H9 (cell line): ENCODE measurements at regions not wholly inside any gene's neighbourhood (a gene's known extent, or its start where the extent isn't known, plus 50 kb on each side); places are given as distances from the start of the nearest gene placed in this dataset.

ENCODE experiments used
- DNase-seq: peaks from one replicate; pipeline ENCODE4 v3.0.0-alpha.2; 2017
- H2AFZ ChIP-seq: one replicate; pipeline ENCODE4 v1.6.1; 2013; ENCODE audit warnings: mild to moderate bottlenecking, low read length, control low read depth, moderate library complexity
- H2AK5ac ChIP-seq: 2 replicates; pipeline ENCODE4 v1.6.1; 2013; ENCODE audit warnings: low read length, control low read depth, mixed read lengths; ENCODE audit not compliant: insufficient read length
- H2BK120ac ChIP-seq: one replicate; pipeline ENCODE4 v1.6.1; 2013; ENCODE audit warnings: low read depth, mild to moderate bottlenecking, low read length, control low read depth, inconsistent platforms; ENCODE audit not compliant: poor library complexity, severe bottlenecking
- H2BK12ac ChIP-seq: 2 replicates; pipeline ENCODE4 v1.6.1; 2013; ENCODE audit warnings: low read length, control low read depth, mixed read lengths, low read depth; ENCODE audit not compliant: insufficient read length
- H2BK15ac ChIP-seq: 2 replicates; pipeline ENCODE4 v1.6.1; 2013; ENCODE audit warnings: low read depth, low read length, control low read depth
- H2BK20ac ChIP-seq: one replicate; pipeline ENCODE4 v1.6.1; 2013; ENCODE audit warnings: low read depth, mild to moderate bottlenecking, low read length, control low read depth, inconsistent platforms; ENCODE audit not compliant: poor library complexity, severe bottlenecking
- H2BK5ac ChIP-seq: 2 replicates; pipeline ENCODE4 v1.6.1; 2013; ENCODE audit warnings: low read length, control low read depth, mixed read lengths; ENCODE audit not compliant: insufficient read length
- H3K14ac ChIP-seq: 2 replicates; pipeline ENCODE4 v1.6.1; 2013; ENCODE audit warnings: low read length, control low read depth; ENCODE audit not compliant: insufficient read depth
- H3K18ac ChIP-seq: 2 replicates; pipeline ENCODE4 v1.6.1; 2013; ENCODE audit warnings: low read depth, mild to moderate bottlenecking, mixed read lengths, low read length, control low read depth; ENCODE audit not compliant: insufficient read length
- H3K23ac ChIP-seq: 2 replicates; pipeline ENCODE4 v1.6.1; 2013; ENCODE audit warnings: low read length, control low read depth, mixed read lengths, low read depth; ENCODE audit not compliant: insufficient read length
- H3K23me2 ChIP-seq: 2 replicates; pipeline ENCODE4 v1.6.1; 2013; ENCODE audit warnings: low read depth, mild to moderate bottlenecking, mixed read lengths, low read length, control low read depth; ENCODE audit not compliant: insufficient read length, poor library complexity, severe bottlenecking
- H3K27ac ChIP-seq: 2 replicates; pipeline ENCODE4 v1.5.1; 2013; ENCODE audit warnings: low read length, control low read depth, mixed read lengths, low read depth; ENCODE audit not compliant: insufficient read length
- H3K27me3 ChIP-seq: 2 replicates; pipeline ENCODE4 v1.6.1; 2013; ENCODE audit warnings: low read length, control low read depth, inconsistent platforms; ENCODE audit not compliant: insufficient read depth
- H3K4ac ChIP-seq: 2 replicates; pipeline ENCODE4 v1.6.1; 2013; ENCODE audit warnings: low read depth, mild to moderate bottlenecking, control low read depth, inconsistent platforms, low read length, moderate library complexity
- H3K4me1 ChIP-seq: 2 replicates; pipeline ENCODE4 v1.6.1; 2013; ENCODE audit warnings: low read length, control low read depth, inconsistent platforms; ENCODE audit not compliant: insufficient read depth
- H3K4me2 ChIP-seq: 2 replicates; pipeline ENCODE4 v1.6.1; 2013; ENCODE audit warnings: low read length, control low read depth, mixed read lengths; ENCODE audit not compliant: insufficient read length, insufficient read depth
- H3K56ac ChIP-seq: 2 replicates; pipeline ENCODE4 v1.6.1; 2013; ENCODE audit warnings: low read depth, mild to moderate bottlenecking, mixed read lengths, low read length, control low read depth; ENCODE audit not compliant: insufficient read length
- H3K79me1 ChIP-seq: 2 replicates; pipeline ENCODE4 v1.6.1; 2013; ENCODE audit warnings: low read depth, mild to moderate bottlenecking, moderate library complexity, low read length, control low read depth, inconsistent platforms; ENCODE audit not compliant: insufficient read depth, poor library complexity, severe bottlenecking
- H3K79me2 ChIP-seq: 2 replicates; pipeline ENCODE4 v1.6.1; 2013; ENCODE audit warnings: low read length, control low read depth, inconsistent platforms; ENCODE audit not compliant: insufficient read depth
- H3K9ac ChIP-seq: 2 replicates; pipeline ENCODE4 v1.6.1; 2013; ENCODE audit warnings: low read length, control low read depth, mixed read lengths; ENCODE audit not compliant: insufficient read length; ENCODE audit errors: extremely low read depth
- H3K9me3 ChIP-seq: one replicate; pipeline ENCODE4 v1.6.1; 2013; ENCODE audit warnings: low read depth, low read length, inconsistent platforms; ENCODE audit not compliant: control insufficient read depth
- H3T11ph ChIP-seq: one replicate; pipeline ENCODE4 v1.6.1; 2013; ENCODE audit warnings: mild to moderate bottlenecking, low read length, control low read depth, inconsistent platforms
- H4K20me1 ChIP-seq: one replicate; pipeline ENCODE4 v1.6.1; 2013; ENCODE audit not compliant: control insufficient read depth, insufficient read length, insufficient read depth
- H4K5ac ChIP-seq: 2 replicates; pipeline ENCODE4 v1.6.1; 2013; ENCODE audit warnings: low read depth, mild to moderate bottlenecking, mixed read lengths, low read length, control low read depth; ENCODE audit not compliant: insufficient read length
- H4K8ac ChIP-seq: replicated peaks from 2 replicates; pipeline ENCODE4 v1.6.1; 2013; ENCODE audit warnings: low read length, control low read depth, mixed read lengths, low read depth; ENCODE audit not compliant: insufficient read length
- H4K91ac ChIP-seq: 2 replicates; pipeline ENCODE4 v1.6.1; 2013; ENCODE audit warnings: low read depth, mild to moderate bottlenecking, moderate library complexity, mixed read lengths, low read length, control low read depth; ENCODE audit not compliant: insufficient read length
- H3K27ac Mint-ChIP-seq, 3 experiments: 2 replicates in 2 of 3; 3 replicates in 1 of 3; pipeline ENCODE4 v1.8.0; 2020 to 2021; ENCODE audit warnings: mixed read lengths in 3 of 3, mild to moderate bottlenecking in 1 of 3, moderate library complexity in 1 of 3
- H3K27me3 Mint-ChIP-seq: 2 replicates; pipeline ENCODE4 v1.8.0; 2021; ENCODE audit warnings: low read depth, mild to moderate bottlenecking, moderate library complexity, mixed read lengths
- H3K36me3 Mint-ChIP-seq, 3 experiments: 2 replicates in 2 of 3; 3 replicates in 1 of 3; pipeline ENCODE4 v1.8.0; 2020 to 2021; ENCODE audit warnings: low read depth in 3 of 3, mixed read lengths in 3 of 3; ENCODE audit not compliant: insufficient read depth in 1 of 3
- H3K4me1 Mint-ChIP-seq, 2 experiments: 2 replicates each; pipeline ENCODE4 v1.8.0; 2020; ENCODE audit warnings: mixed read lengths in 2 of 2
- H3K4me3 Mint-ChIP-seq, 2 experiments: 2 replicates in 1 of 2; 3 replicates in 1 of 2; pipeline ENCODE4 v1.8.0; 2020 to 2021; ENCODE audit warnings: mild to moderate bottlenecking in 2 of 2, mixed read lengths in 2 of 2, moderate library complexity in 1 of 2
- H3K9me3 Mint-ChIP-seq, 2 experiments: 2 replicates in 1 of 2; 3 replicates in 1 of 2; pipeline ENCODE4 v1.8.0; 2020; ENCODE audit warnings: mild to moderate bottlenecking in 2 of 2, mixed read lengths in 2 of 2, moderate library complexity in 1 of 2
- WGBS: extraction: QIAGEN DNeasy Blood & Tissue Kit; methylation state at CpG from one replicate; pipeline ENCODE4 v1.1.7; 2013; ENCODE audit warnings: missing lambda C conversion rate, low lambda C conversion rate, mixed read lengths; ENCODE audit not compliant: insufficient read length; ENCODE audit errors: extremely low coverage; 5-methylcytosine and 5-hydroxymethylcytosine counted together
- TF ChIP-seq, protein P1 (sequence below): fragments of 200-600 bp; sonication (generic); conservative IDR thresholded peaks from 3 replicates; pipeline ENCODE4 v1.8.0; 2021; ENCODE audit warnings: antibody characterized with exemption, mild to moderate bottlenecking

DNA sequence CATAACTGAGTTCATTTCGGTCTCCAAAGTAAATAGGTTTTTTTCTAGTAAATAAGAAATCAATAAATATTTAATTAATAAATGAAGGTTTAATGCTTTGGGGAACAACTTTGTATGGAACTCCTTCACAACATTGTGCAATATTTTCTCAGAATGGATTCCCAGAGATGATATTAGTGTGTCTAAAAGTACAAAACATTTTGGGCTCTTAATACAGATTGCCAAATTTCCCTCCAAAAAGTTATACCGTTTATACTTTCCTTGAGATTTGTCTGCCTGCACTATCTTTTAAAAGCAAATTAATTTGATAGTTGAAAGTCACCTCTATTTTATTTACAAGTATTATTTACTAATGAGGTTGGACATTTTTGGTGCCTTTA is 151.8 kb downstream of the FAM161A start:
- Histone ChIP-seq H2BK12ac (no peak overlapping the region), H3K56ac (no peak overlapping the region), H3T11ph (no peak overlapping the region), H2BK15ac (no peak overlapping the region), H3K4me2 (no peak overlapping the region), H3K79me1 (no peaks in the 10 kb centered on the region), H2BK5ac (no peak overlapping the region), H3K14ac (no peak overlapping the region), H4K5ac (no peak overlapping the region), H3K27ac (no peak overlapping the region), H3K18ac (no peak overlapping the region), H3K27me3 (no peaks in the 10 kb centered on the region), H4K8ac (no peak overlapping the region), H2BK20ac (no peak overlapping the region), H3K79me2 (no peaks in the 10 kb centered on the region), H3K4ac (no peak overlapping the region), H3K9ac (no peak overlapping the region), H3K4me1 (no peaks in the 10 kb centered on the region), H4K20me1 (no peaks in the 10 kb centered on the region), H3K23me2 (no peaks in the 10 kb centered on the region), H2AK5ac (no peak overlapping the region), H2AFZ (no peak overlapping the region), H4K91ac (no peak overlapping the region), H3K23ac (no peak overlapping the region), H3K9me3 (no peaks in the 10 kb centered on the region), H2BK120ac (no peak overlapping the region)
- Mint-ChIP-seq H3K4me3 (no peak overlapping the region), H3K36me3 (peaks cover 0 to 2% (median 0%) of the 10 kb centered on the region in 3 experiments; a peak in 1 of 7 replicates), H3K9me3 (peaks cover 3 to 6% of the 10 kb centered on the region in 2 experiments; a peak in 3 of 5 replicates), H3K27ac (no peak overlapping the region), H3K4me1 (no peaks in the 10 kb centered on the region), H3K27me3 (no peaks in the 10 kb centered on the region)
- TF ChIP-seq, protein P1, sequence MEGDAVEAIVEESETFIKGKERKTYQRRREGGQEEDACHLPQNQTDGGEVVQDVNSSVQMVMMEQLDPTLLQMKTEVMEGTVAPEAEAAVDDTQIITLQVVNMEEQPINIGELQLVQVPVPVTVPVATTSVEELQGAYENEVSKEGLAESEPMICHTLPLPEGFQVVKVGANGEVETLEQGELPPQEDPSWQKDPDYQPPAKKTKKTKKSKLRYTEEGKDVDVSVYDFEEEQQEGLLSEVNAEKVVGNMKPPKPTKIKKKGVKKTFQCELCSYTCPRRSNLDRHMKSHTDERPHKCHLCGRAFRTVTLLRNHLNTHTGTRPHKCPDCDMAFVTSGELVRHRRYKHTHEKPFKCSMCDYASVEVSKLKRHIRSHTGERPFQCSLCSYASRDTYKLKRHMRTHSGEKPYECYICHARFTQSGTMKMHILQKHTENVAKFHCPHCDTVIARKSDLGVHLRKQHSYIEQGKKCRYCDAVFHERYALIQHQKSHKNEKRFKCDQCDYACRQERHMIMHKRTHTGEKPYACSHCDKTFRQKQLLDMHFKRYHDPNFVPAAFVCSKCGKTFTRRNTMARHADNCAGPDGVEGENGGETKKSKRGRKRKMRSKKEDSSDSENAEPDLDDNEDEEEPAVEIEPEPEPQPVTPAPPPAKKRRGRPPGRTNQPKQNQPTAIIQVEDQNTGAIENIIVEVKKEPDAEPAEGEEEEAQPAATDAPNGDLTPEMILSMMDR = no peak
- WGBS = no CpG with 5 or more reads among the region's 2 CpGs
- DNase-seq = no peak
